C4-2B (cell line): ENCODE measurements at regions not wholly inside any gene's neighbourhood (a gene's known extent, or its start where the extent isn't known, plus 50 kb on each side); places are given as distances from the start of the nearest gene placed in this dataset.

Experiments used
- CTCF ChIP-seq: fragments of 450-650 bp; conservative IDR thresholded peaks from 2 replicates; pipeline ENCODE4 v1.5.1; 2017; ENCODE audit warnings: mild to moderate bottlenecking
- ZFX ChIP-seq: fragments of 450-650 bp; IDR thresholded peaks from 2 replicates; pipeline ENCODE4 v1.6.1; 2017

GRCh38 chr7:115354925-115355324 lies 433.0 kb downstream of the MDFIC start:
- TF ChIP-seq CTCF, result no peak
- no peak for TF ChIP-seq ZFX
